Activated naive CD4-positive, alpha-beta T cell treated with anti-CD3 and anti-CD28 coated beads for 36 hours (primary cell): ENCODE measurements at regions not wholly inside any gene's neighbourhood (a gene's known extent, or its start where the extent isn't known, plus 50 kb on each side); places are given as distances from the start of the nearest gene placed in this dataset.
A peak's percentile ranks its signal among the peaks of the same experiment; 100 is the strongest.

Source experiments
- CTCF ChIA-PET: fragments of 350-600 bp; sonication (Branson Sonifier 250); formaldehyde crosslinking; loops from one replicate; lab custom pipeline; 2021; ENCODE audit warnings: antibody characterized with exemption; lab: Charles Lee
- DNase-seq: peaks from one replicate; pipeline ENCODE4 v3.0.0-alpha.2; 2020
- H3K27ac Mint-ChIP-seq: one replicate; pipeline ENCODE4 v1.8.0; 2021; ENCODE audit warnings: mild to moderate bottlenecking, mixed read lengths
- H3K27me3 Mint-ChIP-seq: one replicate; pipeline ENCODE4 v1.8.0; 2021; ENCODE audit warnings: low read depth, mixed read lengths
- H3K36me3 Mint-ChIP-seq: one replicate; pipeline ENCODE4 v1.8.0; 2021; ENCODE audit warnings: low read depth, mixed read lengths
- H3K4me1 Mint-ChIP-seq: one replicate; pipeline ENCODE4 v1.8.0; 2021; ENCODE audit warnings: low read depth, mixed read lengths
- H3K4me3 Mint-ChIP-seq: one replicate; pipeline ENCODE4 v1.8.0; 2021; ENCODE audit warnings: mild to moderate bottlenecking, moderate library complexity, mixed read lengths
- H3K9me3 Mint-ChIP-seq: one replicate; pipeline ENCODE4 v1.8.0; 2021; ENCODE audit warnings: mixed read lengths
- intact Hi-C: fragments of 100-400 bp; cut with micrococcal nuclease; formaldehyde crosslinking; loops from one replicate; pipeline ENCODE4 v1.15.1; 2023

GRCh38 chrX:20641954-20642353 is 375.2 kb upstream of the RPS6KA3 start:
- peaks cover 8% of the 10 kb centered on the region for H3K27me3 Mint-ChIP-seq

GRCh38 chrX:20639115-20639514 is 372.4 kb upstream of the RPS6KA3 start:
- Mint-ChIP-seq H3K36me3 (no peaks in the 10 kb centered on the region), H3K4me3 (no peak overlapping the region), H3K27me3 (peaks cover 4% of the 10 kb centered on the region), H3K4me1 (no peaks in the 10 kb centered on the region), H3K9me3 (no peaks in the 10 kb centered on the region), H3K27ac (no peak overlapping the region)
- intact Hi-C loops, result no loop called here
- DNase-seq, result no peak
- CTCF ChIA-PET, result no interaction called here

More at GRCh38 chrX:20641954-20642353, 375.2 kb upstream of the RPS6KA3 start:
- no peaks in the 10 kb centered on the region for H3K4me1 Mint-ChIP-seq
- no peaks in the 10 kb centered on the region for H3K9me3 Mint-ChIP-seq
- no peak overlapping the region for H3K4me3 Mint-ChIP-seq
- DNase-seq, result no peak
- no peaks in the 10 kb centered on the region for H3K36me3 Mint-ChIP-seq
- H3K27ac Mint-ChIP-seq, result no peak overlapping the region
- CTCF ChIA-PET, result no interaction called here
- intact Hi-C loops, result no loop called here

- intact Hi-C loops, result no loop called here
- DNase-seq, result no peak
- H3K36me3 Mint-ChIP-seq, result no peaks in the 10 kb centered on the region
- H3K4me3 Mint-ChIP-seq, result no peak overlapping the region
- CTCF ChIA-PET, result no interaction called here
- no peaks in the 10 kb centered on the region for H3K9me3 Mint-ChIP-seq
- peaks cover 4% of the 10 kb centered on the region for H3K27me3 Mint-ChIP-seq
- no peak overlapping the region for H3K27ac Mint-ChIP-seq
- H3K4me1 Mint-ChIP-seq, result no peaks in the 10 kb centered on the region
Observed at GRCh38 chrX:20637351-20637750, 370.6 kb upstream of the RPS6KA3 start.

GRCh38 chrX:20633451-20633850 is 366.7 kb upstream of the RPS6KA3 start:
- no peaks in the 10 kb centered on the region for H3K9me3 Mint-ChIP-seq
- no peak for DNase-seq
- H3K4me3 Mint-ChIP-seq, result no peak overlapping the region
- H3K36me3 Mint-ChIP-seq, result no peaks in the 10 kb centered on the region
- intact Hi-C loops, result no loop called here
- no peak overlapping the region for H3K27ac Mint-ChIP-seq
- H3K4me1 Mint-ChIP-seq, result no peaks in the 10 kb centered on the region
- H3K27me3 Mint-ChIP-seq, result no peaks in the 10 kb centered on the region
- CTCF ChIA-PET, result no interaction called here

GRCh38 chrX:20623448-20623847 is 356.7 kb upstream of the RPS6KA3 start:
- peak; percentile 4 for DNase-seq
- no peaks in the 10 kb centered on the region for H3K36me3 Mint-ChIP-seq
- H3K27ac Mint-ChIP-seq, result no peak overlapping the region
- peaks cover 2% of the 10 kb centered on the region for H3K4me1 Mint-ChIP-seq
- no peaks in the 10 kb centered on the region for H3K9me3 Mint-ChIP-seq
- H3K4me3 Mint-ChIP-seq, result no peak overlapping the region
- intact Hi-C loops, result loop anchor here (2.0 kb wide), 1 partner anchor 27 kb away; no protein-coding TSS in a partner anchor
- H3K27me3 Mint-ChIP-seq, result peaks cover 7% of the 10 kb centered on the region
- CTCF ChIA-PET, result no interaction called here

GRCh38 chrX:20620306-20620705 is 353.6 kb upstream of the RPS6KA3 start:
- DNase-seq, result peak; percentile 5
- Mint-ChIP-seq H3K9me3 (no peaks in the 10 kb centered on the region), H3K27me3 (no peaks in the 10 kb centered on the region), H3K36me3 (no peaks in the 10 kb centered on the region), H3K4me1 (peaks cover 2% of the 10 kb centered on the region), H3K27ac (no peak overlapping the region), H3K4me3 (no peak overlapping the region)
- intact Hi-C loops, result no loop called here
- CTCF ChIA-PET, result interaction anchor here (0.7 kb wide), 1 partner anchor 93 kb away, joined by 3 read pairs; no protein-coding TSS in a partner anchor

GRCh38 chrX:20609916-20610415 is 343.3 kb upstream of the RPS6KA3 start:
- no peaks in the 10 kb centered on the region for H3K9me3 Mint-ChIP-seq
- no peak overlapping the region for H3K4me3 Mint-ChIP-seq
- H3K36me3 Mint-ChIP-seq, result no peaks in the 10 kb centered on the region
- no peak overlapping the region for H3K27ac Mint-ChIP-seq
- CTCF ChIA-PET, result no interaction called here
- no peak for DNase-seq
- intact Hi-C loops, result no loop called here
- peaks cover 2% of the 10 kb centered on the region for H3K27me3 Mint-ChIP-seq
- H3K4me1 Mint-ChIP-seq, result no peaks in the 10 kb centered on the region

- Mint-ChIP-seq H3K4me3 (no peak overlapping the region), H3K36me3 (no peaks in the 10 kb centered on the region), H3K27ac (no peak overlapping the region), H3K27me3 (peaks cover 2% of the 10 kb centered on the region), H3K4me1 (no peaks in the 10 kb centered on the region), H3K9me3 (no peaks in the 10 kb centered on the region)
- DNase-seq, result no peak
- CTCF ChIA-PET, result no interaction called here
- intact Hi-C loops, result no loop called here
Observed at GRCh38 chrX:20606831-20607230, 340.1 kb upstream of the RPS6KA3 start.

- Mint-ChIP-seq H3K36me3 (no peaks in the 10 kb centered on the region), H3K9me3 (no peaks in the 10 kb centered on the region), H3K4me1 (peaks cover 12% of the 10 kb centered on the region), H3K27ac (no peak overlapping the region), H3K27me3 (no peaks in the 10 kb centered on the region), H3K4me3 (no peak overlapping the region)
- no peak for DNase-seq
- intact Hi-C loops, result loop anchor here (2.0 to 10.0 kb wide), 3 partner anchors 26 to 778 kb away; partner anchors contain the start of gene CNKSR2
- CTCF ChIA-PET, result no interaction called here
Observed at GRCh38 chrX:20596856-20597255, 330.1 kb upstream of the RPS6KA3 start.

GRCh38 chrX:20595928-20596575 is 329.3 kb upstream of the RPS6KA3 start:
- Mint-ChIP-seq H3K4me1 (peaks cover 12% of the 10 kb centered on the region), H3K27me3 (no peaks in the 10 kb centered on the region), H3K9me3 (no peaks in the 10 kb centered on the region), H3K36me3 (no peaks in the 10 kb centered on the region), H3K27ac (no peak overlapping the region), H3K4me3 (no peak overlapping the region)
- DNase-seq, result peak; percentile 27
- CTCF ChIA-PET, result no interaction called here
- intact Hi-C loops, result loop anchor here (2.0 to 10.0 kb wide), 3 partner anchors 27 to 779 kb away; partner anchors contain the start of gene CNKSR2

GRCh38 chrX:20594985-20595384 is 328.3 kb upstream of the RPS6KA3 start:
- no peaks in the 10 kb centered on the region for H3K27me3 Mint-ChIP-seq
- no peak overlapping the region for H3K27ac Mint-ChIP-seq
- DNase-seq, result no peak
- peaks cover 12% of the 10 kb centered on the region for H3K4me1 Mint-ChIP-seq
- no peaks in the 10 kb centered on the region for H3K9me3 Mint-ChIP-seq
- no peak overlapping the region for H3K4me3 Mint-ChIP-seq
- intact Hi-C loops, result loop anchor here (5.0 to 10.0 kb wide), 2 partner anchors 63 to 780 kb away; partner anchors contain the start of gene CNKSR2
- CTCF ChIA-PET, result no interaction called here
- no peaks in the 10 kb centered on the region for H3K36me3 Mint-ChIP-seq

- H3K4me3 Mint-ChIP-seq, result no peak overlapping the region
- peaks cover 12% of the 10 kb centered on the region for H3K4me1 Mint-ChIP-seq
- CTCF ChIA-PET, result interaction anchor here (0.7 kb wide), 1 partner anchor 376 kb away, joined by 5 read pairs; no protein-coding TSS in a partner anchor
- intact Hi-C loops, result loop anchor here (10.0 kb wide), 1 partner anchor 781 kb away; the partner anchor contains the start of gene CNKSR2
- H3K27ac Mint-ChIP-seq, result no peak overlapping the region
- no peak for DNase-seq
- no peaks in the 10 kb centered on the region for H3K27me3 Mint-ChIP-seq
- no peaks in the 10 kb centered on the region for H3K9me3 Mint-ChIP-seq
- no peaks in the 10 kb centered on the region for H3K36me3 Mint-ChIP-seq
Observed at GRCh38 chrX:20593836-20594235, 327.1 kb upstream of the RPS6KA3 start.

- H3K9me3 Mint-ChIP-seq, result no peaks in the 10 kb centered on the region
- CTCF ChIA-PET, result no interaction called here
- no peak for DNase-seq
- no peaks in the 10 kb centered on the region for H3K27me3 Mint-ChIP-seq
- no peak overlapping the region for H3K27ac Mint-ChIP-seq
- H3K4me1 Mint-ChIP-seq, result peaks cover 12% of the 10 kb centered on the region
- intact Hi-C loops, result loop anchor here (10.0 kb wide), 1 partner anchor 781 kb away; the partner anchor contains the start of gene CNKSR2
- no peak overlapping the region for H3K4me3 Mint-ChIP-seq
- no peaks in the 10 kb centered on the region for H3K36me3 Mint-ChIP-seq
Observed at GRCh38 chrX:20593402-20593801, 326.7 kb upstream of the RPS6KA3 start.
